ENCODE measurements at regions not wholly inside any gene's neighbourhood (a gene's known extent, or its start where the extent isn't known, plus 50 kb on each side); places are given as distances from the start of the nearest gene placed in this dataset.

- H3K79me2 ChIP-seq (replicated peaks; ENCODE audit: insufficient read depth), result no peaks in the 10 kb centered on the region
- no peaks in the 10 kb centered on the region for H4K20me1 ChIP-seq (replicated peaks; ENCODE audit: insufficient read depth)
- no peak overlapping the region for H3K4me2 ChIP-seq
- H3K4me1 ChIP-seq (ENCODE audit: insufficient read depth), result peaks cover 20% of the 10 kb centered on the region
- no peaks in the 10 kb centered on the region for H3K36me3 Mint-ChIP-seq (ENCODE audit: low read depth)
- H3K27me3 ChIP-seq (ENCODE audit: insufficient read depth), result no peaks in the 10 kb centered on the region
- H3K27me3 Mint-ChIP-seq (ENCODE audit: insufficient read depth, low read depth, poor library complexity), result peaks cover 3% of the 10 kb centered on the region
- H3K9me2 ChIP-seq (ENCODE audit: insufficient read depth), result no peaks in the 10 kb centered on the region
- no peaks in the 10 kb centered on the region for H3F3A ChIP-seq (replicated peaks; ENCODE audit: low read depth)
- DNase-seq (ENCODE audit: low spot score) (no peak), ATAC-seq (no peak)
- TF ChIP-seq ZNF331 (CRISPR knock-in tag; IDR thresholded peaks at IDR 0.05; ENCODE audit: low read depth) (no peak), STAT1 (IDR thresholded peaks at IDR 0.05; ENCODE audit: unreplicated experiment) (no peak), CTCF (conservative IDR thresholded peaks at IDR 0.05; ENCODE audit: low read depth in 2 of 2) (no peak), JUNB (IDR thresholded peaks at IDR 0.05; ENCODE audit: unreplicated experiment) (no peak)
- H3K4me3 Mint-ChIP-seq, result no peak overlapping the region
- H3K4me1 Mint-ChIP-seq, result peaks cover 18% of the 10 kb centered on the region
- no peaks in the 10 kb centered on the region; the same call in 2 of the 3 replicates for H3K9me3 Mint-ChIP-seq
- no peak overlapping the region for H3K27ac Mint-ChIP-seq
- no peak overlapping the region for H3K27ac ChIP-seq (ENCODE audit: low read depth)
- H3K36me3 ChIP-seq (ENCODE audit: insufficient read depth), result no peaks in the 10 kb centered on the region
- no peak overlapping the region for H2AFZ ChIP-seq
- no peak overlapping the region for H3K4me3 ChIP-seq
These were observed 188.7 kb downstream of the NSUN3 start for GRCh38 chr3:94251566-94251965.

GRCh38 chr3:94252316-94252715 is 189.5 kb downstream of the NSUN3 start:
- Histone ChIP-seq H3K27me3 (ENCODE audit: insufficient read depth) (no peaks in the 10 kb centered on the region), H3K4me3 (no peak overlapping the region), H3K79me2 (replicated peaks; ENCODE audit: insufficient read depth) (no peaks in the 10 kb centered on the region), H3K9me2 (ENCODE audit: insufficient read depth) (no peaks in the 10 kb centered on the region), H3K27ac (ENCODE audit: low read depth) (no peak overlapping the region), H3K4me2 (no peak overlapping the region), H3K36me3 (ENCODE audit: insufficient read depth) (no peaks in the 10 kb centered on the region), H3F3A (replicated peaks; ENCODE audit: low read depth) (no peaks in the 10 kb centered on the region), H2AFZ (no peak overlapping the region), H4K20me1 (replicated peaks; ENCODE audit: insufficient read depth) (no peaks in the 10 kb centered on the region), H3K4me1 (ENCODE audit: insufficient read depth) (peaks cover 20% of the 10 kb centered on the region)
- DNase-seq (ENCODE audit: low spot score), result peak; percentile 6
- Mint-ChIP-seq H3K9me3 (no peaks in the 10 kb centered on the region; the same call in 2 of the 3 replicates), H3K27me3 (ENCODE audit: insufficient read depth, low read depth, poor library complexity) (peaks cover 3% of the 10 kb centered on the region), H3K4me3 (no peak overlapping the region), H3K36me3 (ENCODE audit: low read depth) (no peaks in the 10 kb centered on the region), H3K27ac (no peak overlapping the region), H3K4me1 (peaks cover 23% of the 10 kb centered on the region)
- ATAC-seq, result no peak
- TF ChIP-seq ZNF114 (CRISPR knock-in tag; IDR thresholded peaks at IDR 0.05) (no peak), STAT1 (IDR thresholded peaks at IDR 0.05; ENCODE audit: unreplicated experiment) (no peak), NANOG (IDR thresholded peaks at IDR 0.05; ENCODE audit: borderline replicate concordance) (no peak), CTCF (conservative IDR thresholded peaks at IDR 0.05; ENCODE audit: low read depth in 2 of 2) (no peak), ZNF462 (CRISPR knock-in tag; IDR thresholded peaks at IDR 0.05) (no peak), ETS1 (IDR thresholded peaks at IDR 0.05) (no peak), EZH2 (IDR thresholded peaks at IDR 0.05; ENCODE audit: low read depth, unreplicated experiment) (no peak), EZH2phosphoT487 (IDR thresholded peaks at IDR 0.05; ENCODE audit: unreplicated experiment) (no peak), POLR2AphosphoS5 (IDR thresholded peaks at IDR 0.05; ENCODE audit: low read depth) (no peak)

Data from GM23338 (cell line).